ENCODE measurements at regions not wholly inside any gene's neighbourhood (a gene's known extent, or its start where the extent isn't known, plus 50 kb on each side); places are given as distances from the start of the nearest gene placed in this dataset.
"Not testable (repeated sequence)": the region's sequence is repeated elsewhere in the genome, so short reads cannot be mapped to it uniquely, and the experiment has no call there.

- not testable (repeated sequence) for DNase-seq (ENCODE audit: low read depth, low spot score)
Measured at GRCh38 chr20:25989686-25990085, 293.0 kb upstream of the ZNF337 start.

- no peak for DNase-seq (ENCODE audit: low read depth, low spot score)
Measured at GRCh38 chr20:25989196-25989595, 292.5 kb upstream of the ZNF337 start.

- not testable (repeated sequence) for DNase-seq (ENCODE audit: low read depth, low spot score)
Measured at GRCh38 chr20:25987928-25988560, 291.4 kb upstream of the ZNF337 start.

GRCh38 chr20:25987073-25987927 lies 290.6 kb upstream of the ZNF337 start:
- DNase-seq (ENCODE audit: low read depth, low spot score), result peak; percentile 10

GRCh38 chr20:25985597-25985996 lies 288.9 kb upstream of the ZNF337 start:
- no peak for DNase-seq (ENCODE audit: low read depth, low spot score)

- peak; percentile 36 for DNase-seq (ENCODE audit: low read depth, low spot score)
Measured at GRCh38 chr20:25984933-25985332, 288.3 kb upstream of the ZNF337 start.

- DNase-seq (ENCODE audit: low read depth, low spot score), result not testable (repeated sequence)
Measured at GRCh38 chr20:25982701-25983100, 286.0 kb upstream of the ZNF337 start.

- not testable (repeated sequence) for DNase-seq (ENCODE audit: low read depth, low spot score)
Measured at GRCh38 chr20:25978450-25979190, 282.0 kb upstream of the ZNF337 start.

- not testable (repeated sequence) for DNase-seq (ENCODE audit: low read depth, low spot score)
Measured at GRCh38 chr20:25975816-25976215, 279.2 kb upstream of the ZNF337 start.

- not testable (repeated sequence) for DNase-seq (ENCODE audit: low read depth, low spot score)
Measured at GRCh38 chr20:25965203-25965602, 268.6 kb upstream of the ZNF337 start.

GRCh38 chr20:25953876-25954275 lies 257.2 kb upstream of the ZNF337 start:
- DNase-seq (ENCODE audit: low read depth, low spot score), result not testable (repeated sequence)

GRCh38 chr20:25935230-25935629 lies 238.6 kb upstream of the ZNF337 start:
- DNase-seq (ENCODE audit: low read depth, low spot score), result not testable (repeated sequence)

- not testable (repeated sequence) for DNase-seq (ENCODE audit: low read depth, low spot score)
Measured at GRCh38 chr20:25932806-25933205, 236.2 kb upstream of the ZNF337 start.

- DNase-seq (ENCODE audit: low read depth, low spot score), result not testable (repeated sequence)
Measured at GRCh38 chr20:25932170-25932569, 235.5 kb upstream of the ZNF337 start.

- DNase-seq (ENCODE audit: low read depth, low spot score), result not testable (repeated sequence)
Measured at GRCh38 chr20:25902321-25902720, 205.7 kb upstream of the ZNF337 start.

- not testable (repeated sequence) for DNase-seq (ENCODE audit: low read depth, low spot score)
Measured at GRCh38 chr20:25898663-25899062, 202.0 kb upstream of the ZNF337 start.

- DNase-seq (ENCODE audit: low read depth, low spot score), result not testable (repeated sequence)
Measured at GRCh38 chr20:25879096-25879495, 182.4 kb upstream of the ZNF337 start.

- DNase-seq (ENCODE audit: low read depth, low spot score), result not testable (repeated sequence)
Measured at GRCh38 chr20:25868650-25868979, 172.0 kb upstream of the ZNF337 start.

- DNase-seq (ENCODE audit: low read depth, low spot score), result no peak
Measured at GRCh38 chr20:25867776-25868649, 171.4 kb upstream of the ZNF337 start.

- not testable (repeated sequence) for DNase-seq (ENCODE audit: low read depth, low spot score)
Measured at GRCh38 chr20:25867015-25867775, 170.5 kb upstream of the ZNF337 start.

Data from brain pericyte (primary cell).